Mucosa of descending colon (tissue), 3 donors: ENCODE measurements at regions not wholly inside any gene's neighbourhood (a gene's known extent, or its start where the extent isn't known, plus 50 kb on each side); places are given as distances from the start of the nearest gene placed in this dataset.

Experiments used
- ATAC-seq: fragments of 200-7000 bp; cut with Tn5 transposase; one replicate; pipeline ENCODE4 v1.9.1; 2020; ENCODE audit warnings: mild to moderate bottlenecking, moderate library complexity
- DNase-seq, 3 donors: peaks; one replicate each; pipeline ENCODE4 v3.0.0-alpha.2; 2020
- H3K36me3 ChIP-seq: fragments of 200-600 bp; one replicate; pipeline ENCODE4 v1.8.0; 2021; ENCODE audit warnings: low read depth, mild to moderate bottlenecking
- H3K4me1 ChIP-seq: fragments of 200-600 bp; one replicate; pipeline ENCODE4 v1.8.0; 2021; ENCODE audit warnings: low read depth, mild to moderate bottlenecking
- H3K4me3 ChIP-seq: fragments of 200-600 bp; one replicate; pipeline ENCODE4 v1.8.0; 2021; ENCODE audit warnings: mild to moderate bottlenecking
- H3K9me3 ChIP-seq: fragments of 200-600 bp; one replicate; pipeline ENCODE4 v1.8.0; 2021; ENCODE audit warnings: mild to moderate bottlenecking
- CTCF ChIP-seq: fragments of 200-600 bp; IDR thresholded peaks from one replicate; pipeline ENCODE4 v1.8.0; 2022; ENCODE audit warnings: antibody characterized with exemption, mild to moderate bottlenecking
- intact Hi-C, 2 donors: fragments of 100-400 bp; cut with DNase I in 1 of 2; cut with micrococcal nuclease in 1 of 2; formaldehyde crosslinking; loops; one replicate each; pipeline versions ENCODE4 v1.11.0 to v1.11.1; 2022; cut with DNase I, micrococcal nuclease
- donor health status: DM: no; HTN: no; CAD: no; lungs with moderate emphysema.
- donor health status: DM: no; HTN: no; CAD: no.
- donor health status: DM: no; HTN: yes; CAD: no.

- no peak for ATAC-seq
- Histone ChIP-seq H3K36me3 (no peaks in the 10 kb centered on the region), H3K9me3 (no peaks in the 10 kb centered on the region), H3K4me3 (no peak overlapping the region), H3K4me1 (no peaks in the 10 kb centered on the region)
- no peak for TF ChIP-seq CTCF
- DNase-seq = no peak
- intact Hi-C loops = no loop called here
These were observed 72.6 kb downstream of the LRRC30 start for GRCh38 chr18:7303316-7304060.

GRCh38 chr18:7304061-7304370 is 73.1 kb downstream of the LRRC30 start:
- intact Hi-C loops = no loop called here

GRCh38 chr18:7305416-7305815 is 74.5 kb downstream of the LRRC30 start:
- Histone ChIP-seq H3K9me3 (no peaks in the 10 kb centered on the region), H3K36me3 (no peaks in the 10 kb centered on the region), H3K4me3 (no peak overlapping the region), H3K4me1 (no peaks in the 10 kb centered on the region)
- ATAC-seq (no peak), DNase-seq (no peak)
- TF ChIP-seq CTCF = no peak
- intact Hi-C loops = no loop called here

More at GRCh38 chr18:7304061-7304370, 73.1 kb downstream of the LRRC30 start:
- no peak for ATAC-seq
- no peak for DNase-seq
- Histone ChIP-seq H3K4me3 (no peak overlapping the region), H3K36me3 (no peaks in the 10 kb centered on the region), H3K9me3 (no peaks in the 10 kb centered on the region), H3K4me1 (no peaks in the 10 kb centered on the region)
- no peak for TF ChIP-seq CTCF

- DNase-seq = no peak
- Histone ChIP-seq H3K36me3 (no peaks in the 10 kb centered on the region), H3K9me3 (no peaks in the 10 kb centered on the region), H3K4me3 (no peak overlapping the region), H3K4me1 (no peaks in the 10 kb centered on the region)
- TF ChIP-seq CTCF = no peak
- no peak for ATAC-seq
- intact Hi-C loops = no loop called here
These were observed 76.1 kb downstream of the LRRC30 start for GRCh38 chr18:7307030-7307429.

GRCh38 chr18:7307526-7307925 is 76.6 kb downstream of the LRRC30 start:
- ATAC-seq (no peak), DNase-seq (no peak)
- no peak for TF ChIP-seq CTCF
- H3K36me3 ChIP-seq = no peaks in the 10 kb centered on the region
- H3K4me1 ChIP-seq = no peaks in the 10 kb centered on the region
- intact Hi-C loops = no loop called here
- no peak overlapping the region for H3K4me3 ChIP-seq
- no peaks in the 10 kb centered on the region for H3K9me3 ChIP-seq

GRCh38 chr18:7317804-7318231 is 86.9 kb downstream of the LRRC30 start:
- intact Hi-C loops = no loop called here
- no peak for TF ChIP-seq CTCF
- H3K4me3 ChIP-seq = no peak overlapping the region
- ATAC-seq = no peak
- DNase-seq = no peak
- H3K9me3 ChIP-seq = no peaks in the 10 kb centered on the region
- H3K36me3 ChIP-seq = no peaks in the 10 kb centered on the region
- H3K4me1 ChIP-seq = no peaks in the 10 kb centered on the region
